ENCODE measurements at regions not wholly inside any gene's neighbourhood (a gene's known extent, or its start where the extent isn't known, plus 50 kb on each side); places are given as distances from the start of the nearest gene placed in this dataset.
"Not testable (repeated sequence)": the region's sequence is repeated elsewhere in the genome, so short reads cannot be mapped to it uniquely, and the experiment has no call there.

GRCh38 chr16:23013484-23013883 lies 135.8 kb downstream of the USP31 start:
- DNase-seq = peak; percentile 13

GRCh38 chr16:23009075-23009474 lies 140.2 kb downstream of the USP31 start:
- no peak for DNase-seq

- DNase-seq = no peak
Measured at GRCh38 chr16:23008041-23008440, 141.2 kb downstream of the USP31 start.

- DNase-seq = no peak
Measured at GRCh38 chr16:23006380-23006779, 142.9 kb downstream of the USP31 start.

- no peak for DNase-seq
Measured at GRCh38 chr16:23005951-23006350, 143.3 kb downstream of the USP31 start.

- DNase-seq = no peak
Measured at GRCh38 chr16:22989598-22989997, 159.7 kb downstream of the USP31 start.

- no peak for DNase-seq
Measured at GRCh38 chr16:22983614-22984013, 165.6 kb downstream of the USP31 start.

- not testable (repeated sequence) for DNase-seq
Measured at GRCh38 chr16:22980514-22980913, 166.6 kb downstream of the HS3ST2 start.

- DNase-seq = no peak
Measured at GRCh38 chr16:22979038-22979437, 165.1 kb downstream of the HS3ST2 start.

- DNase-seq = no peak
Measured at GRCh38 chr16:22977294-22977697, 163.3 kb downstream of the HS3ST2 start.

- DNase-seq = no peak
Measured at GRCh38 chr16:22973522-22973921, 159.6 kb downstream of the HS3ST2 start.

- DNase-seq = no peak
Measured at GRCh38 chr16:22971346-22971924, 157.5 kb downstream of the HS3ST2 start.

- DNase-seq = no peak
Measured at GRCh38 chr16:22970209-22970865, 156.4 kb downstream of the HS3ST2 start.

- no peak for DNase-seq
Measured at GRCh38 chr16:22969567-22969966, 155.6 kb downstream of the HS3ST2 start.

GRCh38 chr16:22968931-22969330 lies 155.0 kb downstream of the HS3ST2 start:
- DNase-seq = no peak

- DNase-seq = no peak
Measured at GRCh38 chr16:22967521-22968095, 153.6 kb downstream of the HS3ST2 start.
